ENCODE measurements at regions not wholly inside any gene's neighbourhood (a gene's known extent, or its start where the extent isn't known, plus 50 kb on each side); places are given as distances from the start of the nearest gene placed in this dataset.

- Histone ChIP-seq H3K27me3 (ENCODE audit: control insufficient read depth in 3 of 3, insufficient read depth in 3 of 3, low read length in 3 of 3) (no peaks in the 10 kb centered on the region), H3K4me1 (ENCODE audit: control insufficient read depth in 3 of 3, insufficient read depth in 3 of 3, low read length in 3 of 3) (no peaks in the 10 kb centered on the region), H3K4me3 (ENCODE audit: low read length in 3 of 3) (no peak overlapping the region), H3K27ac (ENCODE audit: low read depth, low read length) (no peak overlapping the region), H3K36me3 (ENCODE audit: control insufficient read depth in 3 of 3, insufficient read depth in 3 of 3, low read length in 3 of 3) (no peaks in the 10 kb centered on the region), H3K9me3 (ENCODE audit: control insufficient read depth in 3 of 3, low read length in 3 of 3) (no peaks in the 10 kb centered on the region), H3K9ac (ENCODE audit: low read depth in 1 of 3, low read length in 3 of 3) (no peak overlapping the region)
Observed at GRCh38 chr7:25821225-25821624, 330.8 kb upstream of the NFE2L3 start.

GRCh38 chr7:25822823-25823222 is 329.2 kb upstream of the NFE2L3 start:
- Histone ChIP-seq H3K36me3 (ENCODE audit: control insufficient read depth in 3 of 3, insufficient read depth in 3 of 3, low read length in 3 of 3) (no peaks in the 10 kb centered on the region), H3K27me3 (ENCODE audit: control insufficient read depth in 3 of 3, insufficient read depth in 3 of 3, low read length in 3 of 3) (no peaks in the 10 kb centered on the region)

GRCh38 chr7:25823571-25823970 is 328.4 kb upstream of the NFE2L3 start:
- no peak overlapping the region for H3K9ac ChIP-seq (ENCODE audit: low read depth in 1 of 3, low read length in 3 of 3)
- no peak overlapping the region for H3K4me3 ChIP-seq (ENCODE audit: low read length in 3 of 3)
- no peaks in the 10 kb centered on the region for H3K9me3 ChIP-seq (ENCODE audit: control insufficient read depth in 3 of 3, low read length in 3 of 3)
- no peaks in the 10 kb centered on the region for H3K4me1 ChIP-seq (ENCODE audit: control insufficient read depth in 3 of 3, insufficient read depth in 3 of 3, low read length in 3 of 3)
- no peaks in the 10 kb centered on the region for H3K27me3 ChIP-seq (ENCODE audit: control insufficient read depth in 3 of 3, insufficient read depth in 3 of 3, low read length in 3 of 3)
- no peak overlapping the region for H3K27ac ChIP-seq (ENCODE audit: low read depth, low read length)
- no peaks in the 10 kb centered on the region for H3K36me3 ChIP-seq (ENCODE audit: control insufficient read depth in 3 of 3, insufficient read depth in 3 of 3, low read length in 3 of 3)

More at GRCh38 chr7:25822823-25823222, 329.2 kb upstream of the NFE2L3 start:
- H3K9me3 ChIP-seq (ENCODE audit: control insufficient read depth in 3 of 3, low read length in 3 of 3): no peaks in the 10 kb centered on the region
- H3K9ac ChIP-seq (ENCODE audit: low read depth in 1 of 3, low read length in 3 of 3): no peak overlapping the region
- H3K4me3 ChIP-seq (ENCODE audit: low read length in 3 of 3): no peak overlapping the region
- H3K27ac ChIP-seq (ENCODE audit: low read depth, low read length): no peak overlapping the region
- H3K4me1 ChIP-seq (ENCODE audit: control insufficient read depth in 3 of 3, insufficient read depth in 3 of 3, low read length in 3 of 3): no peaks in the 10 kb centered on the region

GRCh38 chr7:25828468-25828867 is 323.5 kb upstream of the NFE2L3 start:
- no peak overlapping the region for H3K9ac ChIP-seq (ENCODE audit: low read depth in 1 of 3, low read length in 3 of 3)
- H3K9me3 ChIP-seq (ENCODE audit: control insufficient read depth in 3 of 3, low read length in 3 of 3): no peaks in the 10 kb centered on the region
- no peak overlapping the region for H3K4me3 ChIP-seq (ENCODE audit: low read length in 3 of 3)
- H3K27me3 ChIP-seq (ENCODE audit: control insufficient read depth in 3 of 3, insufficient read depth in 3 of 3, low read length in 3 of 3): no peaks in the 10 kb centered on the region
- H3K4me1 ChIP-seq (ENCODE audit: control insufficient read depth in 3 of 3, insufficient read depth in 3 of 3, low read length in 3 of 3): peaks cover 2 to 7% (median 4%) of the 10 kb centered on the region in 3 donors
- no peak overlapping the region for H3K27ac ChIP-seq (ENCODE audit: low read depth, low read length)
- H3K36me3 ChIP-seq (ENCODE audit: control insufficient read depth in 3 of 3, insufficient read depth in 3 of 3, low read length in 3 of 3): no peaks in the 10 kb centered on the region

- Histone ChIP-seq H3K27ac (ENCODE audit: low read depth, low read length) (no peak overlapping the region), H3K4me3 (ENCODE audit: low read length in 3 of 3) (no peak overlapping the region), H3K4me1 (ENCODE audit: control insufficient read depth in 3 of 3, insufficient read depth in 3 of 3, low read length in 3 of 3) (peaks cover 2 to 7% (median 4%) of the 10 kb centered on the region in 3 donors), H3K36me3 (ENCODE audit: control insufficient read depth in 3 of 3, insufficient read depth in 3 of 3, low read length in 3 of 3) (no peaks in the 10 kb centered on the region), H3K27me3 (ENCODE audit: control insufficient read depth in 3 of 3, insufficient read depth in 3 of 3, low read length in 3 of 3) (no peaks in the 10 kb centered on the region), H3K9me3 (ENCODE audit: control insufficient read depth in 3 of 3, low read length in 3 of 3) (no peaks in the 10 kb centered on the region), H3K9ac (ENCODE audit: low read depth in 1 of 3, low read length in 3 of 3) (peak overlapping the region in 1 of 3 donors; percentile 20)
Observed at GRCh38 chr7:25829663-25830062, 322.3 kb upstream of the NFE2L3 start.

- H3K36me3 ChIP-seq (ENCODE audit: control insufficient read depth in 3 of 3, insufficient read depth in 3 of 3, low read length in 3 of 3): no peaks in the 10 kb centered on the region
- no peak overlapping the region for H3K27ac ChIP-seq (ENCODE audit: low read depth, low read length)
- peaks cover 2 to 7% (median 4%) of the 10 kb centered on the region in 3 donors for H3K4me1 ChIP-seq (ENCODE audit: control insufficient read depth in 3 of 3, insufficient read depth in 3 of 3, low read length in 3 of 3)
- no peak overlapping the region for H3K9ac ChIP-seq (ENCODE audit: low read depth in 1 of 3, low read length in 3 of 3)
- H3K9me3 ChIP-seq (ENCODE audit: control insufficient read depth in 3 of 3, low read length in 3 of 3): no peaks in the 10 kb centered on the region
- no peak overlapping the region for H3K4me3 ChIP-seq (ENCODE audit: low read length in 3 of 3)
- no peaks in the 10 kb centered on the region for H3K27me3 ChIP-seq (ENCODE audit: control insufficient read depth in 3 of 3, insufficient read depth in 3 of 3, low read length in 3 of 3)
Observed at GRCh38 chr7:25830215-25830614, 321.8 kb upstream of the NFE2L3 start.

GRCh38 chr7:25831062-25831691 is 320.8 kb upstream of the NFE2L3 start:
- Histone ChIP-seq H3K27ac (ENCODE audit: low read depth, low read length) (no peak overlapping the region), H3K27me3 (ENCODE audit: control insufficient read depth in 3 of 3, insufficient read depth in 3 of 3, low read length in 3 of 3) (no peaks in the 10 kb centered on the region), H3K9ac (ENCODE audit: low read depth in 1 of 3, low read length in 3 of 3) (no peak overlapping the region), H3K9me3 (ENCODE audit: control insufficient read depth in 3 of 3, low read length in 3 of 3) (no peaks in the 10 kb centered on the region), H3K36me3 (ENCODE audit: control insufficient read depth in 3 of 3, insufficient read depth in 3 of 3, low read length in 3 of 3) (no peaks in the 10 kb centered on the region), H3K4me1 (ENCODE audit: control insufficient read depth in 3 of 3, insufficient read depth in 3 of 3, low read length in 3 of 3) (peaks cover 2 to 7% (median 4%) of the 10 kb centered on the region in 3 donors), H3K4me3 (ENCODE audit: low read length in 3 of 3) (no peak overlapping the region)

GRCh38 chr7:25831831-25832411 is 320.1 kb upstream of the NFE2L3 start:
- Histone ChIP-seq H3K9ac (ENCODE audit: low read depth in 1 of 3, low read length in 3 of 3) (no peak overlapping the region), H3K27me3 (ENCODE audit: control insufficient read depth in 3 of 3, insufficient read depth in 3 of 3, low read length in 3 of 3) (no peaks in the 10 kb centered on the region), H3K9me3 (ENCODE audit: control insufficient read depth in 3 of 3, low read length in 3 of 3) (no peaks in the 10 kb centered on the region), H3K4me3 (ENCODE audit: low read length in 3 of 3) (no peak overlapping the region), H3K4me1 (ENCODE audit: control insufficient read depth in 3 of 3, insufficient read depth in 3 of 3, low read length in 3 of 3) (peaks cover 2 to 7% (median 4%) of the 10 kb centered on the region in 3 donors), H3K36me3 (ENCODE audit: control insufficient read depth in 3 of 3, insufficient read depth in 3 of 3, low read length in 3 of 3) (no peaks in the 10 kb centered on the region), H3K27ac (ENCODE audit: low read depth, low read length) (no peak overlapping the region)

GRCh38 chr7:25832456-25832855 is 319.5 kb upstream of the NFE2L3 start:
- Histone ChIP-seq H3K27me3 (ENCODE audit: control insufficient read depth in 3 of 3, insufficient read depth in 3 of 3, low read length in 3 of 3) (no peaks in the 10 kb centered on the region), H3K27ac (ENCODE audit: low read depth, low read length) (no peak overlapping the region), H3K4me1 (ENCODE audit: control insufficient read depth in 3 of 3, insufficient read depth in 3 of 3, low read length in 3 of 3) (peaks cover 2 to 7% (median 4%) of the 10 kb centered on the region in 3 donors), H3K36me3 (ENCODE audit: control insufficient read depth in 3 of 3, insufficient read depth in 3 of 3, low read length in 3 of 3) (no peaks in the 10 kb centered on the region), H3K9ac (ENCODE audit: low read depth in 1 of 3, low read length in 3 of 3) (no peak overlapping the region), H3K4me3 (ENCODE audit: low read length in 3 of 3) (no peak overlapping the region), H3K9me3 (ENCODE audit: control insufficient read depth in 3 of 3, low read length in 3 of 3) (no peaks in the 10 kb centered on the region)

- H3K4me1 ChIP-seq (ENCODE audit: control insufficient read depth in 3 of 3, insufficient read depth in 3 of 3, low read length in 3 of 3): peaks cover 2 to 7% (median 4%) of the 10 kb centered on the region in 3 donors
- H3K9me3 ChIP-seq (ENCODE audit: control insufficient read depth in 3 of 3, low read length in 3 of 3): no peaks in the 10 kb centered on the region
- H3K27me3 ChIP-seq (ENCODE audit: control insufficient read depth in 3 of 3, insufficient read depth in 3 of 3, low read length in 3 of 3): no peaks in the 10 kb centered on the region
- no peaks in the 10 kb centered on the region for H3K36me3 ChIP-seq (ENCODE audit: control insufficient read depth in 3 of 3, insufficient read depth in 3 of 3, low read length in 3 of 3)
- no peak overlapping the region for H3K9ac ChIP-seq (ENCODE audit: low read depth in 1 of 3, low read length in 3 of 3)
- no peak overlapping the region for H3K4me3 ChIP-seq (ENCODE audit: low read length in 3 of 3)
- no peak overlapping the region for H3K27ac ChIP-seq (ENCODE audit: low read depth, low read length)
Observed at GRCh38 chr7:25832929-25833328, 319.1 kb upstream of the NFE2L3 start.
